LNCAP (cell line): ENCODE measurements at regions not wholly inside any gene's neighbourhood (a gene's known extent, or its start where the extent isn't known, plus 50 kb on each side); places are given as distances from the start of the nearest gene placed in this dataset.

ENCODE experiments used
- TF ChIP-seq, protein P1 (sequence below): fragments of 450-650 bp; IDR thresholded peaks from 2 replicates; pipeline ENCODE4 v1.5.1; 2017; ENCODE audit warnings: mild to moderate bottlenecking

DNA sequence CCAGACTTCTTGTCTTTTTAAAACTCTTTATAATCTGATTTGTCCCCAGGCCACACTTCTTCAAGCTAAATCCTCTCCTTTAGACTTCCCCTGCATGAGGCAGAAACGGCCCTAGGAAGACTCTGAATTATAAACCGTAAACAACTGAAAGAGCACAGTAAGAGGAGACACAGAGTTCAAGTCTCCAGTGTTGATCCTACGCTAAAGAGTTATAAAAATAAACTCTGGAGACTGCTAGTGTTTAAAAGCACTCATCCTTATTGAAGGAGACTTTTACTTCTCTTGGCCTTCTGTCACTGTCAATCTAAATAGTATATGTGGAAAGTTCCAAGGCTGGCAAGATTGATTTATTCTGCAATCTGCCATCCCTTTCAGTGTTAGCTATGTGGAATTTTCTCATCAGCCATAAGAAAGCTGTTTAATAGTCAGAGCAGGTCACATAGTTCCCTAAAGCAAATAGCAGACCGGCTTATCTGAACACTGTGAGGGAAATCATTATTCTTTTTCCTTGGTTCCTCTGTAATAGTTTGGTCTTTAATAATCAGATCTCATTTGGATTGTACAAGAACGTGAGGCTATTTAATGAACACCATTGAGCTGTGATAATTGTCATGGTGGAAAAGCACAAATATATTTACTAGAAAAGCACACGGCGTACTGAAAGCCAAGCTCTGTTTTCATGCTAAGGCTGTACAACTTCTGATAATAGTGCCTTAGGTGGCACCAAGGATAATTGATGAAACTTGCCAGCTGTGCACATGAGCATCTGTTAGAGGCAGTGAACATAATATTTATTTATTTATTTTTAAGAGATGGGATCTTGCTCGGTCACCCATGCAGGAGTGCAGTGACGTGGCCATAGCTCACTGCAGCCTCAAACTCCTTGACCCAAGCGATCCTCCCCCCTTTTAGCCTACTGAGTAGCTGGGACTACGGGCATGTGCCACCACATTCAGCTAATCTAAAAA, 157.7 kb downstream of the CEP135 start:
- TF ChIP-seq, protein P1, sequence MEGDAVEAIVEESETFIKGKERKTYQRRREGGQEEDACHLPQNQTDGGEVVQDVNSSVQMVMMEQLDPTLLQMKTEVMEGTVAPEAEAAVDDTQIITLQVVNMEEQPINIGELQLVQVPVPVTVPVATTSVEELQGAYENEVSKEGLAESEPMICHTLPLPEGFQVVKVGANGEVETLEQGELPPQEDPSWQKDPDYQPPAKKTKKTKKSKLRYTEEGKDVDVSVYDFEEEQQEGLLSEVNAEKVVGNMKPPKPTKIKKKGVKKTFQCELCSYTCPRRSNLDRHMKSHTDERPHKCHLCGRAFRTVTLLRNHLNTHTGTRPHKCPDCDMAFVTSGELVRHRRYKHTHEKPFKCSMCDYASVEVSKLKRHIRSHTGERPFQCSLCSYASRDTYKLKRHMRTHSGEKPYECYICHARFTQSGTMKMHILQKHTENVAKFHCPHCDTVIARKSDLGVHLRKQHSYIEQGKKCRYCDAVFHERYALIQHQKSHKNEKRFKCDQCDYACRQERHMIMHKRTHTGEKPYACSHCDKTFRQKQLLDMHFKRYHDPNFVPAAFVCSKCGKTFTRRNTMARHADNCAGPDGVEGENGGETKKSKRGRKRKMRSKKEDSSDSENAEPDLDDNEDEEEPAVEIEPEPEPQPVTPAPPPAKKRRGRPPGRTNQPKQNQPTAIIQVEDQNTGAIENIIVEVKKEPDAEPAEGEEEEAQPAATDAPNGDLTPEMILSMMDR = no peak

DNA sequence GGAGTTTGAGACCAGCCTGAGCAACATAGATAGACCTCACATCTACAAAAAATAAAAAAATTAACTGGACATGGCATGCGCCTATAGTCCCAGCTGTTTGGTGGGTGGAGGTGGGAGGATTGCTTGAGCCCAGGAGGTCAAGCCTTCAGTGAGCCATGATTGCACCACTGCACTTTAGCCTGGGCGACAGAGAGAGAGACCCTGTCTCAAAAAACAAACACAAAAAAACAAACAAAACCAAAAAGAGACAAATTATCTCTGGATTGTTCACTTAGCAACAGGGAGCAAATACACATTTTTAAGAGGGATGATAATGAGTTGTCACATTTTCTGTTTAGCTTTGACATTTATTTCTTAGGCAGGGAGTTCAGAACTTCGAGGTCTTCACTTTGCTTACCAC, 155.4 kb downstream of the CEP135 start:
- TF ChIP-seq, protein P1 = no peak

DNA sequence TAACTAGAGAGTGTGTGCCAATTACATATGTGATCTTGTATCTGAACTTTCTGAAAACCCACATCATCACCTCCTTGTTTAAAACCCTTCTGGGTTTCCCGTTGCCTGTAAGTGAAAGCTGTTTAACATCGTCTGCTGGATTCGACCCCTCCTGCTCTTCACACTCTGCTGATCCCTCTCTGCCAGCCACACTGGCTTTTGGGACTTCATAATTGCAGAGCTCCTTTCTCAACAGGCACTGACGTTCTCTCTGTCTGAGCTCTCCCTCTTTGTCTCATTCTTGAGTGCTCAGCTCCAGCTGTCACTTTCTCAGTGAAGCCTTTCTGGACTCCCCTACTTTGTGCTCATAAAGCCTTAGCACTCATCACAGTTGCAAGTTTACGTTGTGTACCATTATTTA, 153.9 kb downstream of the CEP135 start:
- TF ChIP-seq, protein P1 = no peak

DNA sequence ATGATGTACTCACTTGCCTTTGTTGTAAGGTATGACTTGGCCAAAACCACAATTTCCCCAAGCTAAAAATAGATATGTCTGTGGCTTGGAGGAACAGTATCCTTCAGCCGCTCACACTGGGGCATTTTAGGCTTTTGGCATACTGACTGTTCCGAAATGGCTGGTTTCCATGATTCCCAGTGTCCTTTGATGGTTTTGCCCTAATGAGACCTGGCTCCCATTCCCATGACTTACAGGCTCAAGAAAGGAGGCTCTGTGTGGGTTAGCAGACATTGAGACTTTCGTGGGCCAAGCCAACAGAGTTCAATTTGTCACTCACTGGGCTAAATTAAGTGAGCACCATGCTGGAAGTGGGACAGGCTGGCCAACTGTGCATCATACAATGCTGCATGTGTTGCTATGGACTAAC, 150.6 kb downstream of the CEP135 start:
- TF ChIP-seq, protein P1 = no peak

DNA sequence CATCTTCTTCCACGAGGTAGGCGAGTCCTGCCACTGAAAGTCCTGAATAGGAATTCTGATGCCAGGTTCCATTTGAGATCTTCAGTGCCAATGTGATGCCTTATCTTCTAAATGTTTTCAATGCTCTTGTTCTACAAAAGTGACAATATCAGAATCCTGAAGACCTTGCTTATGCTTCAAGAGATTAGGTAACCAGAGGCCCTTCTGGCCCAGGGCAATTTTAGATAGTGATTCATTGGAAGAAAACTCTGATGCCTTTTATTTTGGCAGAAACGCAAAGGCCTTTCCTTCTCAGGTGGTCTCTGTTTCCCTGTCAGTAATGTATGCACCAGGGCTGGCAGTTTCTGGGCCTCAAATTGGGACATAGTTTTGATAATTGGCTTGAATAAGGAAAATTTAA, 144.8 kb downstream of the CEP135 start:
- TF ChIP-seq, protein P1 = no peak

DNA sequence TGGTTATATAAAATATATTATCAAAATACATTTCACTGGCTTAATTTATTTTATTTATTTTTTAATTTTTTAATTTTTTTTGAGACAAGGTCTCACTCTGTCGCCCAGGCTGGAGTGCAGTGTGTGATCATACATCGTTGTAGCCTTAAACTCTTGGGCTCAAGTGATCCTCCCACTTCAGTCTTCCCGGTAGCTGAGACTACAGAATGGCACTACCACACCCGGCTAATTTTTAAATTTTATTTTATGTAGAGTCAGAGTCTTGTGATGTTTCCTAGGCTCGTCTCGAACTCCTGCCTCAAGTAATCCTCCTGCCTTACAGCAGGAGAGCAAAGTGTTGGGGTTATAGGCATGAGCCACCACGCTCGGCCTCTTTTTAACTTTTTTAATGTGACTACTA, 143.8 kb downstream of the CEP135 start:
- TF ChIP-seq, protein P1 = no peak

DNA sequence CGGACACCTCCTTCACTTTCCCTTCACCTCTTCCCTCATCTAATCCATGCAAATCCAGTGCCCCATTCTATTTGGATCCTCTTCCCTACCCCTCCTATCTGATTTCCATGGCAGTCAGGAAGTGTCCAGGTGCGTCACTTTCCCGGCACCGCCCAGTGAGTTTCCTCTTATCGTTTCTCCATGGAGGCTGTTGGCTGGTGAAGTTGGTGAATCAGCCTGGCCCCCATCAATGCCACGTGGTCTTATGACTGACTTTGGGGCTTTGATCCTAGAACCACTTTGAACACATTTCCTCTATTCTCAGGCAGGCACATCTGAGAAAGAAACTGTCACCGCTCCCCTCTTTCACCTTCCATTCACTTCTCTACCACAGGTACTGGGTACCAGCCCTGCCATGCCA, 137.8 kb downstream of the CEP135 start:
- TF ChIP-seq, protein P1 = no peak
